Activated CD4-positive, alpha-beta memory T cell treated with anti-CD3 and anti-CD28 coated beads for 36 hours (primary cell): ENCODE measurements at regions not wholly inside any gene's neighbourhood (a gene's known extent, or its start where the extent isn't known, plus 50 kb on each side); places are given as distances from the start of the nearest gene placed in this dataset.

Source experiments
- CTCF ChIA-PET: fragments of 350-600 bp; sonication (Branson Sonifier 250); formaldehyde crosslinking; loops from one replicate; lab custom pipeline; 2021; ENCODE audit warnings: antibody characterized with exemption, inconsistent platforms; lab: Charles Lee
- POLR2A ChIA-PET: fragments of 350-600 bp; sonication (Branson Sonifier 250); formaldehyde crosslinking; loops from one replicate; lab custom pipeline; 2021; ENCODE audit warnings: antibody characterized with exemption; lab: Charles Lee
- DNase-seq: peaks from one replicate; pipeline ENCODE4 v3.0.0-alpha.2; 2020
- H3K27ac Mint-ChIP-seq: one replicate; pipeline ENCODE4 v1.8.0; 2021; ENCODE audit warnings: mixed read lengths
- H3K27me3 Mint-ChIP-seq: one replicate; pipeline ENCODE4 v1.8.0; 2021; ENCODE audit warnings: mixed read lengths
- H3K36me3 Mint-ChIP-seq: one replicate; pipeline ENCODE4 v1.8.0; 2021; ENCODE audit warnings: mixed read lengths
- H3K4me1 Mint-ChIP-seq: one replicate; pipeline ENCODE4 v1.8.0; 2021; ENCODE audit warnings: low read depth, mixed read lengths
- H3K4me3 Mint-ChIP-seq: one replicate; pipeline ENCODE4 v1.8.0; 2021; ENCODE audit warnings: mild to moderate bottlenecking, mixed read lengths
- H3K9me3 Mint-ChIP-seq: one replicate; pipeline ENCODE4 v1.8.0; 2021; ENCODE audit warnings: mixed read lengths
- intact Hi-C: fragments of 100-400 bp; cut with micrococcal nuclease; formaldehyde crosslinking; loops from one replicate; pipeline ENCODE4 v1.15.1; 2023

DNA sequence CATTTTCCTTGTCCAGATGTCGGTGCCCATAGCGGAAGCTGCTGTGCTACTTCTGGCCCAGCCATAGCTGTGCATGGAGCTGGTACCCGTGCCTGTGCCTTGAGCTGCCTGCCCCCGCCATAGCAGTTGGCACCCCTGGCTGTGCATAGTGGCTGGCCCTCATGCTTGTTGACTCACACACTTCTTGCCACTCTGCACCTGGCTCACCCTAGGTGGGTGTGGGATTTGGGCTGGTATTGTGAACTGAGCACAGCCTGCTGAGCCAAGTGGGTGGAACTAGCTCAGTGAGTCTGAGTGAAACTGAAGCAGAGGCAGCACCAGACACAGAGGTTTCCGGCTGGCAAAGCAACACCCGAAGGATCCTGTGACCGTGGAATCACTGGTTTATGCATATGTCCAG, 689.5 kb upstream of the EYS start:
- no peaks in the 10 kb centered on the region for H3K36me3 Mint-ChIP-seq
- no peak overlapping the region for H3K4me3 Mint-ChIP-seq
- ChIA-PET POLR2A (no interaction called here), CTCF (no interaction called here)
- H3K9me3 Mint-ChIP-seq: peaks cover 11% of the 10 kb centered on the region
- no peak overlapping the region for H3K27ac Mint-ChIP-seq
- DNase-seq: no peak
- H3K27me3 Mint-ChIP-seq: no peaks in the 10 kb centered on the region
- no peaks in the 10 kb centered on the region for H3K4me1 Mint-ChIP-seq
- intact Hi-C loops: no loop called here

DNA sequence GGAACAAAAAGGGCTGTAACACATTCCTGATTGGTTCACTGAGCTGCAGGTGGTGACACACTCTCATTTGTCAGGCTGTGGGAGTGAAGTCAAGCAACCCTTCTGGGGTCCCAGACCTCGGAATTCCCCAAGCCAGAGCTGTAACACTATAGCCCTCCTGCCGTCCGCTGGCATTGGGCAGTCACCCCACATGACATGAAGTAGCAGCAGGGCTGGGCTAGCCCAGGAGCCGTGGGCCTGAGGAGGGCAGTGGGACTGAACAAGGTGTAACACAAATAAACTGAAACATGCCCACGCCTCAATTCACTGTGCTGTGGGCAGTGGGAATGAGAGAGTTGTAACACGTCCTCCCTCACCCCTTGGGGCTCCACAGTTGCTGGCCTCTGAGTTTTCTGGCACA, 689.1 kb upstream of the EYS start:
- ChIA-PET POLR2A (no interaction called here), CTCF (no interaction called here)
- Mint-ChIP-seq H3K9me3 (peaks cover 11% of the 10 kb centered on the region), H3K27ac (no peak overlapping the region), H3K4me1 (no peaks in the 10 kb centered on the region), H3K27me3 (no peaks in the 10 kb centered on the region), H3K36me3 (no peaks in the 10 kb centered on the region), H3K4me3 (no peak overlapping the region)
- no peak for DNase-seq
- intact Hi-C loops: no loop called here

DNA sequence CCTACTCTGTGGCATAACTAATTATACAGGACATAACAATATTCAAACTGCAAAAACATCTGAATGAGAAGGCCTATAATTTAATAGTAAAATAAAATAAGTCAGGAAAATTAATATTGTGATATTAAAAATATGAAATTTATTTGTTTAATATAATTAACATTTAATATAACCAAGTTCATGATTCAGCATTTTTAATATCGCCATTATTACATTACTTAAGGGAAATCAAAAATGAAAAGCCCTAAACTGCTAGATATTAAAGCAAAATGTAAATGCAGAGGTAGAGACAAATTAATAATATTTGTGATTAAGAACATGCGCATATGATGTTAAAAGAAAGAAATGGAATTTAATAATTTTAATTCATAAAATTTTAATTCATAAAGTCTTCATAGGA, 683.4 kb upstream of the EYS start:
- Mint-ChIP-seq H3K4me3 (no peak overlapping the region), H3K27me3 (no peaks in the 10 kb centered on the region), H3K9me3 (peaks cover 11% of the 10 kb centered on the region), H3K27ac (no peak overlapping the region), H3K36me3 (no peaks in the 10 kb centered on the region), H3K4me1 (no peaks in the 10 kb centered on the region)
- intact Hi-C loops: no loop called here
- ChIA-PET POLR2A (no interaction called here), CTCF (interaction anchor here (0.7 kb wide), 1 partner anchor 497 kb away, joined by 3 read pairs; no protein-coding TSS in a partner anchor)
- DNase-seq: no peak

DNA sequence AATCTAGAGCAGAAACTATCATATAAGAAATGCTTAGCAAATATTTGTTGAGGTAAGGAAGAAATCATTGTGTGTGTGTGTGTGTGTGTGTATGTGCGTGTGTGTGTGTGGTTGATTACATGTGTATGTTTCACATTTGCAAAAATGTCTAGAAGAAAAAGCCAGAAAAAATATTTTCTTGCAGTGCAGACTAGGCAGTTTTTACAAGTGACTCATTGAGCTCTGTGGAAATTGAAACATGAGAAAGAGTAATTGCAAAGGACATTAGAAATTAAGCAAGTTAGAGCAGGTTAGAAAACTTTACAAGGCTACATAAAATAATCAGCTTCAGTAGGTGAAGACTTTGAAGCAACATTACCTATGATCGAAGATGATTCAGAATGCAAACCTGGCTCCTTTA, 669.0 kb upstream of the EYS start:
- H3K27ac Mint-ChIP-seq: no peak overlapping the region
- ChIA-PET CTCF (no interaction called here), POLR2A (no interaction called here)
- no peak overlapping the region for H3K4me3 Mint-ChIP-seq
- DNase-seq: no peak
- H3K27me3 Mint-ChIP-seq: no peaks in the 10 kb centered on the region
- H3K36me3 Mint-ChIP-seq: no peaks in the 10 kb centered on the region
- intact Hi-C loops: no loop called here
- H3K9me3 Mint-ChIP-seq: peaks cover 12% of the 10 kb centered on the region
- no peaks in the 10 kb centered on the region for H3K4me1 Mint-ChIP-seq

DNA sequence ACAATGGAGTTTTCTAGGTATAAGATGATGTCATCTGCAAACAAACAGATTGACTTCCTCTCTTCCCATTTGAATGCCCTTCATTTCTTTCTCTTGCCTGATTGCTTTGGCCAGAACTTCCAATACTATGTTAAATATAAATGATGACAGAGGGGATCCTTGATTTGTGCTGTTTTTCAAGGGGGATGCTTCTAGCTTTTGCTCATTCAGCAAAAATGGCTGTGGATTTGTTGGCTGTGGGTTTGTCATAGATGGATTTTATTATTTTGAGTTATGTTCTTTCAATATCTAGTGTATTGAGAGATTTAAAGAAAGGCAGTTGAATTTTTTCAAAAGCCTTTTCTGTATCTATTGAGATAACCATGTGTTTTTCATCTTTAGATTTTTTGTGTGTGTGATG, 662.4 kb upstream of the EYS start:
- H3K9me3 Mint-ChIP-seq: peaks cover 14% of the 10 kb centered on the region
- POLR2A ChIA-PET: no interaction called here
- no peak overlapping the region for H3K4me3 Mint-ChIP-seq
- no peaks in the 10 kb centered on the region for H3K27me3 Mint-ChIP-seq
- no peaks in the 10 kb centered on the region for H3K4me1 Mint-ChIP-seq
- no peak overlapping the region for H3K27ac Mint-ChIP-seq
- H3K36me3 Mint-ChIP-seq: no peaks in the 10 kb centered on the region
- DNase-seq: no peak
- CTCF ChIA-PET: interaction anchor here (0.6 kb wide), 1 partner anchor 265 kb away, joined by 3 read pairs; no protein-coding TSS in a partner anchor
- intact Hi-C loops: no loop called here

DNA sequence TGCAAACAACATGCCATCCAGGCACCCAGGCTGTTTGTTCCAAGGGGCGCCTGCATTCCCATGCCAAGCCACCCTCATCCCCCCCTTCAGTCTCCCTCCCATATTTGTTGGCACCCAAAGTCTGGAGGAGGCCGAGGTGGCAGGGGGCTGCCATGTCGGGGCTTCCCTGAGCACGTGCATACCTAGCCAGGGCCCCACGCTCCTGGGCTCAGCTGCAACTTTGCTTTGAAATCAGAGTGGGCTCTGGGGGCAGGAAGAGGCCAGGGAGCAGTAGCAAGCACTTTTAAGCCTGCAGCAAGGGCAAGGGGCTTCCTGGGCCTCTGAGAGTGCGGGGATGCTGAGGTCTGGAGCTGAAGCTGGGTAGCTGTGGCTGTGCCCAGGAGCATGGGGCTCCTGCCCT, 655.9 kb upstream of the EYS start:
- Mint-ChIP-seq H3K27ac (no peak overlapping the region), H3K9me3 (peaks cover 2% of the 10 kb centered on the region), H3K36me3 (no peaks in the 10 kb centered on the region), H3K4me1 (no peaks in the 10 kb centered on the region), H3K27me3 (no peaks in the 10 kb centered on the region), H3K4me3 (no peak overlapping the region)
- DNase-seq: no peak
- ChIA-PET CTCF (no interaction called here), POLR2A (no interaction called here)
- intact Hi-C loops: no loop called here

DNA sequence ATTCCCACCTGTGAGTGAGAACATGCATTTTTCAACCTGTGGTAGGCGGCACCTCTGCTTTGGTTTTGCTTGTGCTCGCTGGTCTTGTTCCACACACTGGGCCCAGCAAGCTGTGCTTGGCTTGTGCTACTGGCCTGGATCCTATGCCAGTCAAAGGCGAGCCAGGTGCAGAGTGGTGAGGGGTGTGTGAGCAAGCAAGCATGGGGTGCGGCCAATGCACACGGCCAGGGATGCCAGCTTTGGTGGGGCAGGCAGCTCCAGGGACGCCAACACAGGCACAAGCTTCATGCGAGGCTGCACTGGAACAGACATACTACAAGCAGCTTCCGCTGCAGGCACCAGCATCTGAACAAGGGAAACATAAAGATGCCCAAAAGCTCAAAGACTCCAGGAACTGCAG, 654.9 kb upstream of the EYS start:
- no peak overlapping the region for H3K27ac Mint-ChIP-seq
- H3K4me3 Mint-ChIP-seq: no peak overlapping the region
- no peak for DNase-seq
- CTCF ChIA-PET: no interaction called here
- H3K27me3 Mint-ChIP-seq: no peaks in the 10 kb centered on the region
- H3K4me1 Mint-ChIP-seq: no peaks in the 10 kb centered on the region
- intact Hi-C loops: no loop called here
- H3K36me3 Mint-ChIP-seq: no peaks in the 10 kb centered on the region
- POLR2A ChIA-PET: no interaction called here
- peaks cover 5% of the 10 kb centered on the region for H3K9me3 Mint-ChIP-seq

DNA sequence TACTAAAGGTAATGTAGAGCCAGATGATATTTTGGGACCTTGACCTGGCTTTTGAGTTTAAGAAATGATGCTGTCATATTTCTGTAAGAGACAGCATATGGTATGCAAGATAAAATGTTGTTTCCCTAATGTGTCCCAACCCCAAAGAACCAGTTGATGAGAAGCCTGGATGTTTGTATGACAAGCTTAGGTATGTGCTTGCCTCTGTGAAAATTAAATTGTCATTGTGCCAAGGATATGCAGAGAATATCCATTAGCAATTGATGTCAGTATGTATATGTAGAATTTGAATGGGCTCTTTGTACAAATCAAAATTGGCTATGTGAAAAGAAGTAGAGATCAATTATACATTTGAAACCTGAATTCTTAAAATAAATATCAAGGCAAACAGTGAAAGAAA, 650.8 kb upstream of the EYS start:
- Mint-ChIP-seq H3K4me1 (no peaks in the 10 kb centered on the region), H3K27ac (no peak overlapping the region), H3K4me3 (no peak overlapping the region), H3K36me3 (no peaks in the 10 kb centered on the region), H3K27me3 (no peaks in the 10 kb centered on the region), H3K9me3 (peaks cover 8% of the 10 kb centered on the region)
- intact Hi-C loops: no loop called here
- POLR2A ChIA-PET: no interaction called here
- CTCF ChIA-PET: no interaction called here
- no peak for DNase-seq

DNA sequence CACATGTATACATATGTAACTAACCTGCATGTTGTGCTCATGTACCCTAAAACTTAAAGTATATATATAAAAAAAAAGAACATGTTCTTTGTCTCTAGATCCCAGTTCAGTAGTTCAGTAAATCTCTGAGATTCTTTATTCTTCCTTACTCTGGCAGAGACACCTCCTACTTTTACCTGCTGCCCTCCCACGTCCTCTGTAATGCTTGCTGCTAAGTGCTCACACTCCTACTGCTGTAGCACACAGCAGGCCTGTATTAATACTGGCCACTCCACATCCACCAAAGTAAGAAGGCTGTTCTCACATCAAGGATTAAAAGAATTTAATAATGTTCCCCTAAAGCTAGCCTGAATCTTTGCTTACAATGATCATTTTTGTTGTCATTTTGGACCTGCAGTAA, 648.4 kb upstream of the EYS start:
- ChIA-PET POLR2A (no interaction called here), CTCF (no interaction called here)
- intact Hi-C loops: no loop called here
- Mint-ChIP-seq H3K27ac (no peak overlapping the region), H3K4me1 (no peaks in the 10 kb centered on the region), H3K36me3 (no peaks in the 10 kb centered on the region), H3K27me3 (no peaks in the 10 kb centered on the region), H3K4me3 (no peak overlapping the region), H3K9me3 (peaks cover 5% of the 10 kb centered on the region)
- DNase-seq: no peak

DNA sequence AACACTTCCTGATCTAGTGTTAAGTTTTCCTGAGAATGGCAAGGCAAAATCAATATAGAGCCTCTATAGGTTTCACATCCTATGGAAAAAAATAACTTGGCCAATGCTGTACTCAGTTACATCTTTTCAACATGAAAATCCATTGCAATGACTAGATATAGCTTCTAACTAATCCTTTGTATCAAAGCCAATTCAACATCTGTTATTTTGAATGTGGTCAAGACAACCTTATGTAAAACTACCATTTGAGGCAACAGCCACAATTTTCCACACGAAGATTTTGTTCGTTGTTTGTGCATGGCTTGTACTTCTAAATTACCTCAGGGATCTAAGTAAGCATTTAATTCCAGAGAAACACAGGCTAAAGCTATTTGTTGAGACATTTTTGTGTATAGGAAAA, 637.8 kb upstream of the EYS start:
- no peak overlapping the region for H3K4me3 Mint-ChIP-seq
- intact Hi-C loops: no loop called here
- POLR2A ChIA-PET: no interaction called here
- CTCF ChIA-PET: no interaction called here
- DNase-seq: no peak
- no peak overlapping the region for H3K27ac Mint-ChIP-seq
- no peaks in the 10 kb centered on the region for H3K4me1 Mint-ChIP-seq
- H3K27me3 Mint-ChIP-seq: no peaks in the 10 kb centered on the region
- peaks cover 7% of the 10 kb centered on the region for H3K9me3 Mint-ChIP-seq
- H3K36me3 Mint-ChIP-seq: no peaks in the 10 kb centered on the region

DNA sequence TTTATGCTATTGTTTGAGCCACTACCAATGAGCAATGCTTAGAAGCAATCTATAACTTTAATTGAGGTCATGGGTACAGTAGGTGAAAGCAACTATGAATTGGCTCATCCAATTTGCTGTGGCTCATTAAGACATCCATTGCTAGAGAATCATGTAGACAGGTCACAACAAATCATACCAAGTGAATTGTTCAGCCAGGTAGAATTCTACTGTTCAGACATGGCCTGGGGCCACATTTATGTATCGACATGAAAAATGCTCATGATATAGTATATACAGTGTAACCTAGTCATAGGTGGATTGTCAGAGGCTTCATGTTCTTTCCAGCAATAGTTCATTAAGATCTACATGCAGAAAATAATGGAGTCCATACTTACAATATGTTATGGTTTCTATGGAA, 633.7 kb upstream of the EYS start:
- POLR2A ChIA-PET: no interaction called here

DNA sequence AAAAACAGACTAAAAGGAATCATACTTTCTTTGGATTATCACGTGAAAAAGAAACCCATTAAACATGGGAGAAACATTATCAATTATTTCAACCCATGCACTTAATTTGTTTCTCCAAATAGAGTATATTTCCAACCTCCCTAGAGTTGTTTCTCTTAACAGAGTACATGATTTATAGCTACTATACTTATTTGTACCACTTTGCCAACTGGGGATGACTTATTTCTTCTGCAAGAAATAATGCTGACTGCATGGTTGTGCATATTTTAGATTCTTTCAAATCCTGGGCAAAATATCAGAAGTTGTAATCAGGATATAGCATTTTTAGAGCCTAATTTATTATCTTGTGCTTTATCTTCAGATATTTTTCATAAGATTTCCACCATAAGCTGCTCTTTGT, 629.1 kb upstream of the EYS start:
- DNase-seq: no peak
- Mint-ChIP-seq H3K27me3 (no peaks in the 10 kb centered on the region), H3K27ac (no peak overlapping the region), H3K9me3 (peaks cover 2% of the 10 kb centered on the region), H3K4me3 (no peak overlapping the region), H3K4me1 (no peaks in the 10 kb centered on the region), H3K36me3 (no peaks in the 10 kb centered on the region)
- intact Hi-C loops: no loop called here
- CTCF ChIA-PET: no interaction called here
- POLR2A ChIA-PET: no interaction called here

More for the DNA sequence above, 633.7 kb upstream of the EYS start:
- H3K4me1 Mint-ChIP-seq: no peaks in the 10 kb centered on the region
- H3K36me3 Mint-ChIP-seq: no peaks in the 10 kb centered on the region
- H3K9me3 Mint-ChIP-seq: peaks cover 6% of the 10 kb centered on the region
- no peak for DNase-seq
- H3K4me3 Mint-ChIP-seq: no peak overlapping the region
- CTCF ChIA-PET: no interaction called here
- intact Hi-C loops: no loop called here
- no peaks in the 10 kb centered on the region for H3K27me3 Mint-ChIP-seq
- no peak overlapping the region for H3K27ac Mint-ChIP-seq

DNA sequence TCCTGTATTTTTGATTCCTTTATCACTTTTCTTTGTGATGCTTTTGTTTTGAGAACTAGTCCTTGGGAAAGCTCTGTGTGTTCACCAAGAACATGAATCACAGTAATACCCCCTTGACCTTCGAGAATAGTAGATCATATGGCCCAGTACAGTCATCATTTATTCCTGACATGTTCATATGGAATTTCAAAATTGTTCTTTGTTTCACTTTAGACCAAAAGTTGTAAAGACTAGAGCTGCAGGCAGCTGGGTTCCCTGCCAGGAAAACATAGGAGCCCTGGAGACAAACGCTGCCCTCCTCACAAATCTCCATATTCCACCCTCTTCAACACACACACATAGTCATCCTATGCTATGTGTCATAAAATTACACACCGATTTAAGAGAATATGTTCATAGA, 621.2 kb upstream of the EYS start:
- H3K36me3 Mint-ChIP-seq: no peaks in the 10 kb centered on the region
- no peaks in the 10 kb centered on the region for H3K27me3 Mint-ChIP-seq
- no peak overlapping the region for H3K4me3 Mint-ChIP-seq
- POLR2A ChIA-PET: no interaction called here
- intact Hi-C loops: no loop called here
- H3K9me3 Mint-ChIP-seq: peaks cover 8% of the 10 kb centered on the region
- H3K27ac Mint-ChIP-seq: no peak overlapping the region
- no peak for DNase-seq
- no peaks in the 10 kb centered on the region for H3K4me1 Mint-ChIP-seq
- CTCF ChIA-PET: no interaction called here

DNA sequence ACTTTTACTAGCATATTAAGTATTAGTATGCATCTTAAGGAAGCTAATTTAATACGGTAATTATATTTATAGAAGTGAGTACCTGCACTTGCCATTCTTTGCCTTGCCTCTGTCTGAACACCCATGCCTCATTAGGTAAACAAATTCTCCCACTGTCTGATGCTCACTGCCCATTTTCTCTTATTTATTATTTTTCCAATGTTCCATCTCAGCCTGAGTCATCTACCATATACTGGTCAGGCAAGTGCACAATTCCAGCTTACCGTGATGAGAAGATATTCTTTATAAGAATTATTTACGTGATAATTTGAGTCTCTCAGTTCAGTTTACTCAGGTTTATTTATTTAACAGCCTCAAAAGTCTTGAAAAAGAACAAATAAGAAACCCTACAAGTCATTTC, 619.2 kb upstream of the EYS start:
- Mint-ChIP-seq H3K27ac (no peak overlapping the region), H3K4me3 (no peak overlapping the region), H3K36me3 (no peaks in the 10 kb centered on the region), H3K9me3 (peaks cover 8% of the 10 kb centered on the region), H3K4me1 (no peaks in the 10 kb centered on the region), H3K27me3 (no peaks in the 10 kb centered on the region)
- ChIA-PET POLR2A (no interaction called here), CTCF (no interaction called here)
- DNase-seq: no peak
- intact Hi-C loops: no loop called here
